GM18511 (cell line): ENCODE measurements at regions not wholly inside any gene's neighbourhood (a gene's known extent, or its start where the extent isn't known, plus 50 kb on each side); places are given as distances from the start of the nearest gene placed in this dataset.

Experiments used
- ATAC-seq: cut with Tn5 transposase; IDR thresholded peaks from one replicate; pipeline ENCODE4 v1.9.1; 2021; ENCODE audit warnings: mild to moderate bottlenecking, moderate library complexity; ENCODE audit not compliant: unreplicated experiment

- ATAC-seq, result no peak
Observed at GRCh38 chr7:52502281-52502680, 533.2 kb upstream of the POM121L12 start.

GRCh38 chr7:52501696-52502095 is 533.7 kb upstream of the POM121L12 start:
- ATAC-seq, result no peak

GRCh38 chr7:52500841-52501240 is 534.6 kb upstream of the POM121L12 start:
- ATAC-seq, result no peak

GRCh38 chr7:52498366-52498765 is 537.1 kb upstream of the POM121L12 start:
- no peak for ATAC-seq

GRCh38 chr7:52486267-52486666 is 549.2 kb upstream of the POM121L12 start:
- ATAC-seq, result no peak

- ATAC-seq, result no peak
Observed at GRCh38 chr7:52482076-52482475, 553.4 kb upstream of the POM121L12 start.

- no peak for ATAC-seq
Observed at GRCh38 chr7:52481571-52481970, 553.9 kb upstream of the POM121L12 start.

- ATAC-seq, result no peak
Observed at GRCh38 chr7:52479990-52480389, 555.4 kb upstream of the POM121L12 start.

- no peak for ATAC-seq
Observed at GRCh38 chr7:52475001-52475582, 560.3 kb upstream of the POM121L12 start.

GRCh38 chr7:52473756-52474155 is 561.7 kb upstream of the POM121L12 start:
- no peak for ATAC-seq

- ATAC-seq, result no peak
Observed at GRCh38 chr7:52472006-52472620, 563.3 kb upstream of the POM121L12 start.

GRCh38 chr7:52465216-52465615 is 570.2 kb upstream of the POM121L12 start:
- ATAC-seq, result no peak

GRCh38 chr7:52463341-52463740 is 572.1 kb upstream of the POM121L12 start:
- ATAC-seq, result no peak

- no peak for ATAC-seq
Observed at GRCh38 chr7:52462474-52462873, 573.0 kb upstream of the POM121L12 start.

- ATAC-seq, result no peak
Observed at GRCh38 chr7:52455571-52455970, 579.9 kb upstream of the POM121L12 start.

- no peak for ATAC-seq
Observed at GRCh38 chr7:52450816-52451215, 584.6 kb upstream of the POM121L12 start.

GRCh38 chr7:52447581-52448180 is 587.8 kb upstream of the POM121L12 start:
- no peak for ATAC-seq

- no peak for ATAC-seq
Observed at GRCh38 chr7:52436278-52436677, 599.2 kb upstream of the POM121L12 start.

- no peak for ATAC-seq
Observed at GRCh38 chr7:52431082-52431815, 604.2 kb upstream of the POM121L12 start.

GRCh38 chr7:52423251-52423650 is 612.2 kb upstream of the POM121L12 start:
- no peak for ATAC-seq

GRCh38 chr7:52413051-52413450 is 622.4 kb upstream of the POM121L12 start:
- no peak for ATAC-seq

GRCh38 chr7:52410032-52410431 is 625.4 kb upstream of the POM121L12 start:
- ATAC-seq, result no peak
